ENCODE measurements at regions not wholly inside any gene's neighbourhood (a gene's known extent, or its start where the extent isn't known, plus 50 kb on each side); places are given as distances from the start of the nearest gene placed in this dataset.

- no peaks in the 10 kb centered on the region for H3K9me3 ChIP-seq (replicated peaks; ENCODE audit: control insufficient read depth, insufficient read depth, low read depth, low read length)
- ChIA-PET POLR2A (interaction anchor here (1.0 kb wide), 1 partner anchor 12 kb away, joined by 4 read pairs; no protein-coding TSS in a partner anchor), CTCF (ENCODE audit: low intra/inter-chr PET ratio) (no interaction called here)
- H3K4me3 ChIP-seq: no peak overlapping the region
- FAIRE-seq (no peak), ATAC-seq (no peak), DNase-seq (ENCODE audit: extremely low read depth in 1 of 4, low spot score in 3 of 4) (no peak)
- intact Hi-C loops (cut with micrococcal nuclease): no loop called here
- no TSS peak for BruUV-seq (replicated peaks)
- 3% methylated on average over 7 of the region's 12 CpGs for WGBS (ENCODE audit: insufficient coverage, low coverage, missing lambda C conversion rate)
- H3K4me2 ChIP-seq (ENCODE audit: insufficient read depth, low read length): no peak overlapping the region
- no peak for TF ChIP-seq ZNF140 (CRISPR knock-in tag; IDR thresholded peaks at IDR 0.05)
- no peak for TF ChIP-seq BRF1 (IDR thresholded peaks at IDR 0.05; ENCODE audit: borderline replicate concordance, extremely low read depth, insufficient read length)
- no peak for TF ChIP-seq SMARCA5 (IDR thresholded peaks at IDR 0.05)
- no peak for TF ChIP-seq CTCF (IDR thresholded peaks at IDR 0.05 in 2 of 3, conservative IDR thresholded peaks at IDR 0.05 in 1 of 3; ENCODE audit: insufficient read depth in 2 of 3, low read depth in 1 of 3, low read length in 3 of 3)
- no peak for TF ChIP-seq ZFP1 (CRISPR knock-in tag; IDR thresholded peaks at IDR 0.05)
- TF ChIP-seq ZNF197 (CRISPR knock-in tag; IDR thresholded peaks at IDR 0.05; ENCODE audit: low read depth): no peak
- TF ChIP-seq TCFL5 (CRISPR knock-in tag; conservative IDR thresholded peaks at IDR 0.05): no peak
- TF ChIP-seq MBD2 (IDR thresholded peaks at IDR 0.05; ENCODE audit: borderline replicate concordance, low read depth): no peak
- TF ChIP-seq TEAD2 (tag; IDR thresholded peaks at IDR 0.05): no peak
- TF ChIP-seq CCNT2 (IDR thresholded peaks at IDR 0.05; ENCODE audit: borderline replicate concordance, extremely low read depth, insufficient read length, low read depth, low read length): no peak
- TF ChIP-seq MEF2D (tag; conservative IDR thresholded peaks at IDR 0.05; ENCODE audit: low read depth): no peak
- no peak for TF ChIP-seq BHLHE40 (IDR thresholded peaks at IDR 0.05; ENCODE audit: low read length)
- TF ChIP-seq, protein P1, sequence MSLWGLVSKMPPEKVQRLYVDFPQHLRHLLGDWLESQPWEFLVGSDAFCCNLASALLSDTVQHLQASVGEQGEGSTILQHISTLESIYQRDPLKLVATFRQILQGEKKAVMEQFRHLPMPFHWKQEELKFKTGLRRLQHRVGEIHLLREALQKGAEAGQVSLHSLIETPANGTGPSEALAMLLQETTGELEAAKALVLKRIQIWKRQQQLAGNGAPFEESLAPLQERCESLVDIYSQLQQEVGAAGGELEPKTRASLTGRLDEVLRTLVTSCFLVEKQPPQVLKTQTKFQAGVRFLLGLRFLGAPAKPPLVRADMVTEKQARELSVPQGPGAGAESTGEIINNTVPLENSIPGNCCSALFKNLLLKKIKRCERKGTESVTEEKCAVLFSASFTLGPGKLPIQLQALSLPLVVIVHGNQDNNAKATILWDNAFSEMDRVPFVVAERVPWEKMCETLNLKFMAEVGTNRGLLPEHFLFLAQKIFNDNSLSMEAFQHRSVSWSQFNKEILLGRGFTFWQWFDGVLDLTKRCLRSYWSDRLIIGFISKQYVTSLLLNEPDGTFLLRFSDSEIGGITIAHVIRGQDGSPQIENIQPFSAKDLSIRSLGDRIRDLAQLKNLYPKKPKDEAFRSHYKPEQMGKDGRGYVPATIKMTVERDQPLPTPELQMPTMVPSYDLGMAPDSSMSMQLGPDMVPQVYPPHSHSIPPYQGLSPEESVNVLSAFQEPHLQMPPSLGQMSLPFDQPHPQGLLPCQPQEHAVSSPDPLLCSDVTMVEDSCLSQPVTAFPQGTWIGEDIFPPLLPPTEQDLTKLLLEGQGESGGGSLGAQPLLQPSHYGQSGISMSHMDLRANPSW (CRISPR knock-in tag; IDR thresholded peaks at IDR 0.05): no peak
- no peak for TF ChIP-seq RB1 (IDR thresholded peaks at IDR 0.05; ENCODE audit: low read depth)
- no peak for TF ChIP-seq ZNF77 (CRISPR knock-in tag; IDR thresholded peaks at IDR 0.05)
- no peak for TF ChIP-seq ZNF583 (CRISPR knock-in tag; IDR thresholded peaks at IDR 0.05)
- peaks cover 5 to 45% of the 10 kb centered on the region in 2 experiments; a peak in 4 of 5 replicates for H3K27me3 ChIP-seq (ENCODE audit: control insufficient read depth in 2 of 2, insufficient read depth in 2 of 2, low read length in 2 of 2)
- no peaks in the 10 kb centered on the region for H3K79me2 ChIP-seq (ENCODE audit: control insufficient read depth, insufficient read depth, low read length)
- peaks cover 4% of the 10 kb centered on the region for H3K9me1 ChIP-seq (ENCODE audit: control insufficient read depth, insufficient read depth, low read length)
- no peak overlapping the region; a peak in 1 of 4 replicates for H3K9ac ChIP-seq (ENCODE audit: insufficient read depth in 1 of 2, low read depth in 2 of 2, low read length in 2 of 2)
- no peak overlapping the region for H2AFZ ChIP-seq (ENCODE audit: low read depth, low read length)
- H3K4me1 ChIP-seq (replicated peaks in 1 of 2; ENCODE audit: control insufficient read depth in 2 of 2, insufficient read depth in 2 of 2, low read length in 2 of 2): peaks cover 3 to 6% of the 10 kb centered on the region in 2 experiments; a peak in 2 of 5 replicates
- peaks cover 4% of the 10 kb centered on the region; the same call in 1 of the 2 replicates for H4K20me1 ChIP-seq (replicated peaks; ENCODE audit: control insufficient read depth, insufficient read depth, low read length)
- H3K27ac ChIP-seq (ENCODE audit: extremely low read depth, low read depth, low read length): no peak overlapping the region
- H3K36me3 ChIP-seq (ENCODE audit: control insufficient read depth, insufficient read depth, low read length): no peaks in the 10 kb centered on the region
- in situ Hi-C loops (cut with MboI): no loop called here
These were observed 182.5 kb upstream of the HS6ST1 start for GRCh38 chr2:128501006-128501690.
